ENCODE measurements at regions not wholly inside any gene's neighbourhood (a gene's known extent, or its start where the extent isn't known, plus 50 kb on each side); places are given as distances from the start of the nearest gene placed in this dataset.

GRCh38 chr5:136506131-136506530, 140.8 kb upstream of the TRPC7 start:
- TF ChIP-seq BCLAF1 (IDR thresholded peaks at IDR 0.05), result no peak
- no peak for TF ChIP-seq MAX (IDR thresholded peaks at IDR 0.05; ENCODE audit: low read depth, low read length)
- no peak for TF ChIP-seq LARP7 (IDR thresholded peaks at IDR 0.05)
- TF ChIP-seq USF2 (IDR thresholded peaks at IDR 0.05; ENCODE audit: borderline replicate concordance, low read depth, low read length), result no peak
- TF ChIP-seq CTCF (IDR thresholded peaks at IDR 0.05 in 2 of 3, conservative IDR thresholded peaks at IDR 0.05 in 1 of 3; ENCODE audit: control insufficient read depth in 2 of 3, extremely low read depth in 1 of 3, insufficient read depth in 1 of 3, low read depth in 3 of 3, low read length in 3 of 3), result no peak

Data from GM12878 (cell line).